GM12878 (cell line): ENCODE measurements at regions not wholly inside any gene's neighbourhood (a gene's known extent, or its start where the extent isn't known, plus 50 kb on each side); places are given as distances from the start of the nearest gene placed in this dataset.

Source experiments
- HDAC2 ChIP-seq: fragments of 200-600 bp; sonication (generic); IDR thresholded peaks from 2 replicates; pipeline ENCODE4 v1.6.1; 2017
- HDAC6 ChIP-seq: fragments of 200-600 bp; sonication (generic); IDR thresholded peaks from one replicate; pipeline ENCODE4 v1.8.0; 2017; ENCODE audit warnings: antibody characterized with exemption; ENCODE audit not compliant: unreplicated experiment
- KLF5 ChIP-seq: fragments of 450-650 bp; IDR thresholded peaks from 2 replicates; pipeline ENCODE4 v1.6.1; 2014; ENCODE audit warnings: mild to moderate bottlenecking; ENCODE audit not compliant: partially characterized antibody
- NFYB ChIP-seq: IDR thresholded peaks from 2 replicates; pipeline ENCODE4 v1.6.1; 2011; ENCODE audit warnings: low read depth, mild to moderate bottlenecking, low read length, improper control_type of control experiment, moderate library complexity; ENCODE audit not compliant: insufficient read depth
- NR2C1 ChIP-seq: fragments of 450-650 bp; IDR thresholded peaks from 2 replicates; pipeline ENCODE4 v1.6.1; 2017; ENCODE audit warnings: antibody characterized with exemption, mild to moderate bottlenecking, moderate library complexity
- TF ChIP-seq, protein P1 (sequence below): fragments of 450-650 bp; IDR thresholded peaks from 2 replicates; pipeline ENCODE4 v1.6.1; 2018; ENCODE audit warnings: mild to moderate bottlenecking, low read depth, moderate library complexity; ENCODE audit not compliant: partially characterized antibody
- TF ChIP-seq, protein P2 (sequence below): IDR thresholded peaks from 2 replicates; pipeline ENCODE4 v1.6.1; 2012; ENCODE audit warnings: low read depth, low read length, improper control_type of control experiment
- TF ChIP-seq, protein P3 (sequence below): fragments of 450-650 bp; IDR thresholded peaks from 2 replicates; pipeline ENCODE4 v1.6.1; 2017; ENCODE audit warnings: mild to moderate bottlenecking, moderate library complexity
- TF ChIP-seq, protein P4 (sequence below): fragments of 450-650 bp; IDR thresholded peaks from 2 replicates; pipeline ENCODE4 v1.6.1; 2017; ENCODE audit warnings: antibody characterized with exemption, mild to moderate bottlenecking, moderate library complexity
- TF ChIP-seq, protein P5 (sequence below): fragments of 450-650 bp; IDR thresholded peaks from 2 replicates; pipeline ENCODE4 v1.6.1; 2018; ENCODE audit warnings: borderline replicate concordance, mild to moderate bottlenecking; ENCODE audit not compliant: partially characterized antibody
- TF ChIP-seq, protein P6 (sequence below): fragments of 450-650 bp; IDR thresholded peaks from 2 replicates; pipeline ENCODE4 v1.6.1; 2017; ENCODE audit warnings: low read depth, mild to moderate bottlenecking, moderate library complexity

DNA sequence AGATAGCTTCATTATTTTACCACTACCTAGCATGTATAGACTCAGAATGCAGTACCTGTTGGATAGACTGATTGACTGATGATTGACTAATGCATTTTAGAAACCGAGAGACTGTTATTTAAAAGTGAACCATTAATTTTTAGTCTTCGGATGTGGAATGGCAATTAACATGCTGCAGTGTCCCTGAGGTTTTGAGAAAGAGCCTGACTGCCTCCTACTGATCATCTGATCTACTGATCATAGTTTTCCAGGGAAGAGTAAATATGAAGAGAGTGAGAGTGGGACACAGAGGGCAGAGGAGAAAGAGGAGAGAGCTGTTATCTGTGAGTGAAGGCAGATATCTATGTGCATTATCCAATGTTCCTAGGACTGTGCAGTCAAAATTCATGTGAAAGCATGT lies 764.7 kb downstream of the TRIML1 start (continued):
- TF ChIP-seq, protein P1, sequence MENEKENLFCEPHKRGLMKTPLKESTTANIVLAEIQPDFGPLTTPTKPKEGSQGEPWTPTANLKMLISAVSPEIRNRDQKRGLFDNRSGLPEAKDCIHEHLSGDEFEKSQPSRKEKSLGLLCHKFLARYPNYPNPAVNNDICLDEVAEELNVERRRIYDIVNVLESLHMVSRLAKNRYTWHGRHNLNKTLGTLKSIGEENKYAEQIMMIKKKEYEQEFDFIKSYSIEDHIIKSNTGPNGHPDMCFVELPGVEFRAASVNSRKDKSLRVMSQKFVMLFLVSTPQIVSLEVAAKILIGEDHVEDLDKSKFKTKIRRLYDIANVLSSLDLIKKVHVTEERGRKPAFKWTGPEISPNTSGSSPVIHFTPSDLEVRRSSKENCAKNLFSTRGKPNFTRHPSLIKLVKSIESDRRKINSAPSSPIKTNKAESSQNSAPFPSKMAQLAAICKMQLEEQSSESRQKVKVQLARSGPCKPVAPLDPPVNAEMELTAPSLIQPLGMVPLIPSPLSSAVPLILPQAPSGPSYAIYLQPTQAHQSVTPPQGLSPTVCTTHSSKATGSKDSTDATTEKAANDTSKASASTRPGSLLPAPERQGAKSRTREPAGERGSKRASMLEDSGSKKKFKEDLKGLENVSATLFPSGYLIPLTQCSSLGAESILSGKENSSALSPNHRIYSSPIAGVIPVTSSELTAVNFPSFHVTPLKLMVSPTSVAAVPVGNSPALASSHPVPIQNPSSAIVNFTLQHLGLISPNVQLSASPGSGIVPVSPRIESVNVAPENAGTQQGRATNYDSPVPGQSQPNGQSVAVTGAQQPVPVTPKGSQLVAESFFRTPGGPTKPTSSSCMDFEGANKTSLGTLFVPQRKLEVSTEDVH: no peak
- no peak for TF ChIP-seq NFYB
- no peak for TF ChIP-seq NR2C1
- TF ChIP-seq KLF5: no peak
- TF ChIP-seq, protein P2, sequence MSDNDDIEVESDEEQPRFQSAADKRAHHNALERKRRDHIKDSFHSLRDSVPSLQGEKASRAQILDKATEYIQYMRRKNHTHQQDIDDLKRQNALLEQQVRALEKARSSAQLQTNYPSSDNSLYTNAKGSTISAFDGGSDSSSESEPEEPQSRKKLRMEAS: no peak
- TF ChIP-seq, protein P3, sequence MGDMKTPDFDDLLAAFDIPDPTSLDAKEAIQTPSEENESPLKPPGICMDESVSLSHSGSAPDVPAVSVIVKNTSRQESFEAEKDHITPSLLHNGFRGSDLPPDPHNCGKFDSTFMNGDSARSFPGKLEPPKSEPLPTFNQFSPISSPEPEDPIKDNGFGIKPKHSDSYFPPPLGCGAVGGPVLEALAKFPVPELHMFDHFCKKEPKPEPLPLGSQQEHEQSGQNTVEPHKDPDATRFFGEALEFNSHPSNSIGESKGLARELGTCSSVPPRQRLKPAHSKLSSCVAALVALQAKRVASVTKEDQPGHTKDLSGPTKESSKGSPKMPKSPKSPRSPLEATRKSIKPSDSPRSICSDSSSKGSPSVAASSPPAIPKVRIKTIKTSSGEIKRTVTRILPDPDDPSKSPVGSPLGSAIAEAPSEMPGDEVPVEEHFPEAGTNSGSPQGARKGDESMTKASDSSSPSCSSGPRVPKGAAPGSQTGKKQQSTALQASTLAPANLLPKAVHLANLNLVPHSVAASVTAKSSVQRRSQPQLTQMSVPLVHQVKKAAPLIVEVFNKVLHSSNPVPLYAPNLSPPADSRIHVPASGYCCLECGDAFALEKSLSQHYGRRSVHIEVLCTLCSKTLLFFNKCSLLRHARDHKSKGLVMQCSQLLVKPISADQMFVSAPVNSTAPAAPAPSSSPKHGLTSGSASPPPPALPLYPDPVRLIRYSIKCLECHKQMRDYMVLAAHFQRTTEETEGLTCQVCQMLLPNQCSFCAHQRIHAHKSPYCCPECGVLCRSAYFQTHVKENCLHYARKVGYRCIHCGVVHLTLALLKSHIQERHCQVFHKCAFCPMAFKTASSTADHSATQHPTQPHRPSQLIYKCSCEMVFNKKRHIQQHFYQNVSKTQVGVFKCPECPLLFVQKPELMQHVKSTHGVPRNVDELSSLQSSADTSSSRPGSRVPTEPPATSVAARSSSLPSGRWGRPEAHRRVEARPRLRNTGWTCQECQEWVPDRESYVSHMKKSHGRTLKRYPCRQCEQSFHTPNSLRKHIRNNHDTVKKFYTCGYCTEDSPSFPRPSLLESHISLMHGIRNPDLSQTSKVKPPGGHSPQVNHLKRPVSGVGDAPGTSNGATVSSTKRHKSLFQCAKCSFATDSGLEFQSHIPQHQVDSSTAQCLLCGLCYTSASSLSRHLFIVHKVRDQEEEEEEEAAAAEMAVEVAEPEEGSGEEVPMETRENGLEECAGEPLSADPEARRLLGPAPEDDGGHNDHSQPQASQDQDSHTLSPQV: no peak
- TF ChIP-seq HDAC6: no peak
- TF ChIP-seq, protein P4, sequence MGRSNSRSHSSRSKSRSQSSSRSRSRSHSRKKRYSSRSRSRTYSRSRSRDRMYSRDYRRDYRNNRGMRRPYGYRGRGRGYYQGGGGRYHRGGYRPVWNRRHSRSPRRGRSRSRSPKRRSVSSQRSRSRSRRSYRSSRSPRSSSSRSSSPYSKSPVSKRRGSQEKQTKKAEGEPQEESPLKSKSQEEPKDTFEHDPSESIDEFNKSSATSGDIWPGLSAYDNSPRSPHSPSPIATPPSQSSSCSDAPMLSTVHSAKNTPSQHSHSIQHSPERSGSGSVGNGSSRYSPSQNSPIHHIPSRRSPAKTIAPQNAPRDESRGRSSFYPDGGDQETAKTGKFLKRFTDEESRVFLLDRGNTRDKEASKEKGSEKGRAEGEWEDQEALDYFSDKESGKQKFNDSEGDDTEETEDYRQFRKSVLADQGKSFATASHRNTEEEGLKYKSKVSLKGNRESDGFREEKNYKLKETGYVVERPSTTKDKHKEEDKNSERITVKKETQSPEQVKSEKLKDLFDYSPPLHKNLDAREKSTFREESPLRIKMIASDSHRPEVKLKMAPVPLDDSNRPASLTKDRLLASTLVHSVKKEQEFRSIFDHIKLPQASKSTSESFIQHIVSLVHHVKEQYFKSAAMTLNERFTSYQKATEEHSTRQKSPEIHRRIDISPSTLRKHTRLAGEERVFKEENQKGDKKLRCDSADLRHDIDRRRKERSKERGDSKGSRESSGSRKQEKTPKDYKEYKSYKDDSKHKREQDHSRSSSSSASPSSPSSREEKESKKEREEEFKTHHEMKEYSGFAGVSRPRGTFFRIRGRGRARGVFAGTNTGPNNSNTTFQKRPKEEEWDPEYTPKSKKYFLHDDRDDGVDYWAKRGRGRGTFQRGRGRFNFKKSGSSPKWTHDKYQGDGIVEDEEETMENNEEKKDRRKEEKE: no peak
- TF ChIP-seq, protein P5, sequence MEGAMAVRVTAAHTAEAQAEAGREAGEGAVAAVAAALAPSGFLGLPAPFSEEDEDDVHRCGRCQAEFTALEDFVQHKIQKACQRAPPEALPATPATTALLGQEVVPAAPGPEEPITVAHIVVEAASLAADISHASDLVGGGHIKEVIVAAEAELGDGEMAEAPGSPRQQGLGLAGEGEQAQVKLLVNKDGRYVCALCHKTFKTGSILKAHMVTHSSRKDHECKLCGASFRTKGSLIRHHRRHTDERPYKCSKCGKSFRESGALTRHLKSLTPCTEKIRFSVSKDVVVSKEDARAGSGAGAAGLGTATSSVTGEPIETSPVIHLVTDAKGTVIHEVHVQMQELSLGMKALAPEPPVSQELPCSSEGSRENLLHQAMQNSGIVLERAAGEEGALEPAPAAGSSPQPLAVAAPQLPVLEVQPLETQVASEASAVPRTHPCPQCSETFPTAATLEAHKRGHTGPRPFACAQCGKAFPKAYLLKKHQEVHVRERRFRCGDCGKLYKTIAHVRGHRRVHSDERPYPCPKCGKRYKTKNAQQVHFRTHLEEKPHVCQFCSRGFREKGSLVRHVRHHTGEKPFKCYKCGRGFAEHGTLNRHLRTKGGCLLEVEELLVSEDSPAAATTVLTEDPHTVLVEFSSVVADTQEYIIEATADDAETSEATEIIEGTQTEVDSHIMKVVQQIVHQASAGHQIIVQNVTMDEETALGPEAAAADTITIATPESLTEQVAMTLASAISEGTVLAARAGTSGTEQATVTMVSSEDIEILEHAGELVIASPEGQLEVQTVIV: no peak
- TF ChIP-seq HDAC2: no peak
- TF ChIP-seq, protein P6, sequence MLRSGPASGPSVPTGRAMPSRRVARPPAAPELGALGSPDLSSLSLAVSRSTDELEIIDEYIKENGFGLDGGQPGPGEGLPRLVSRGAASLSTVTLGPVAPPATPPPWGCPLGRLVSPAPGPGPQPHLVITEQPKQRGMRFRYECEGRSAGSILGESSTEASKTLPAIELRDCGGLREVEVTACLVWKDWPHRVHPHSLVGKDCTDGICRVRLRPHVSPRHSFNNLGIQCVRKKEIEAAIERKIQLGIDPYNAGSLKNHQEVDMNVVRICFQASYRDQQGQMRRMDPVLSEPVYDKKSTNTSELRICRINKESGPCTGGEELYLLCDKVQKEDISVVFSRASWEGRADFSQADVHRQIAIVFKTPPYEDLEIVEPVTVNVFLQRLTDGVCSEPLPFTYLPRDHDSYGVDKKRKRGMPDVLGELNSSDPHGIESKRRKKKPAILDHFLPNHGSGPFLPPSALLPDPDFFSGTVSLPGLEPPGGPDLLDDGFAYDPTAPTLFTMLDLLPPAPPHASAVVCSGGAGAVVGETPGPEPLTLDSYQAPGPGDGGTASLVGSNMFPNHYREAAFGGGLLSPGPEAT: no peak
